ENCODE measurements at regions not wholly inside any gene's neighbourhood (a gene's known extent, or its start where the extent isn't known, plus 50 kb on each side); places are given as distances from the start of the nearest gene placed in this dataset.

DNA sequence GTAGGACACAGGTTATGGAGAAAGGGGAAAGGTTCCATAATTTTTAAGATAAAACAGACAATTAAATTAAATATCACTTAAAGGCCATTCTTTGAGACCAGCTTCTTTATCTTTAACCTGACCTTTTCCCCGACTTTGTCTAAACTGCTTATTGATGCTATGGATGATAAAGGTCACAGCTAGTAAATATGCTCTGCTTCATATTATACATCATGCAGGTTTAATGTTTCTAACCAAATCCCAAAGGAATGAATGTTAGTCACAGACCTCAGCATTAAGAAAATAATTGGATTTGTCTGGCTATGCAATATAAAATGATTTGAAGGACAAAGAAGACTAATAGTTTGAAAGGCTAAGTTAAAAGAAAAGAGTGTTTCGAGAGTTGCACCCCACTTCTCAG is 147.6 kb downstream of the ST8SIA4 start:
- no peaks in the 10 kb centered on the region for H3K36me3 ChIP-seq
- H3K27me3 ChIP-seq (replicated peaks; ENCODE audit: insufficient read depth), result no peaks in the 10 kb centered on the region
- DNase-seq (ENCODE audit: low spot score), result no peak
- H3K4me1 ChIP-seq (replicated peaks), result no peaks in the 10 kb centered on the region
- no peak overlapping the region for H3K4me3 ChIP-seq
- TF ChIP-seq POLR2AphosphoS5 (IDR thresholded peaks at IDR 0.05) (no peak), CTCF (IDR thresholded peaks at IDR 0.05) (no peak), POLR2A (IDR thresholded peaks at IDR 0.05) (no peak)
- intact Hi-C loops (cut with DNase I), result no loop called here
- H3K27ac ChIP-seq, result no peak overlapping the region
- no peaks in the 10 kb centered on the region for H3K9me3 ChIP-seq
- 69% methylated on average over 2 of the region's 2 CpGs for WGBS

All from prostate gland (tissue), 2 donors.